H9 (cell line): ENCODE measurements at regions not wholly inside any gene's neighbourhood (a gene's known extent, or its start where the extent isn't known, plus 50 kb on each side); places are given as distances from the start of the nearest gene placed in this dataset.

Source experiments
- DNase-seq: peaks from one replicate; pipeline ENCODE4 v3.0.0-alpha.2; 2017
- H2AFZ ChIP-seq: one replicate; pipeline ENCODE4 v1.6.1; 2013; ENCODE audit warnings: mild to moderate bottlenecking, low read length, control low read depth, moderate library complexity
- H2AK5ac ChIP-seq: 2 replicates; pipeline ENCODE4 v1.6.1; 2013; ENCODE audit warnings: low read length, control low read depth, mixed read lengths; ENCODE audit not compliant: insufficient read length
- H2BK120ac ChIP-seq: one replicate; pipeline ENCODE4 v1.6.1; 2013; ENCODE audit warnings: low read depth, mild to moderate bottlenecking, low read length, control low read depth, inconsistent platforms; ENCODE audit not compliant: poor library complexity, severe bottlenecking
- H2BK12ac ChIP-seq: 2 replicates; pipeline ENCODE4 v1.6.1; 2013; ENCODE audit warnings: low read length, control low read depth, mixed read lengths, low read depth; ENCODE audit not compliant: insufficient read length
- H2BK15ac ChIP-seq: 2 replicates; pipeline ENCODE4 v1.6.1; 2013; ENCODE audit warnings: low read depth, low read length, control low read depth
- H2BK20ac ChIP-seq: one replicate; pipeline ENCODE4 v1.6.1; 2013; ENCODE audit warnings: low read depth, mild to moderate bottlenecking, low read length, control low read depth, inconsistent platforms; ENCODE audit not compliant: poor library complexity, severe bottlenecking
- H2BK5ac ChIP-seq: 2 replicates; pipeline ENCODE4 v1.6.1; 2013; ENCODE audit warnings: low read length, control low read depth, mixed read lengths; ENCODE audit not compliant: insufficient read length
- H3K14ac ChIP-seq: 2 replicates; pipeline ENCODE4 v1.6.1; 2013; ENCODE audit warnings: low read length, control low read depth; ENCODE audit not compliant: insufficient read depth
- H3K18ac ChIP-seq: 2 replicates; pipeline ENCODE4 v1.6.1; 2013; ENCODE audit warnings: low read depth, mild to moderate bottlenecking, mixed read lengths, low read length, control low read depth; ENCODE audit not compliant: insufficient read length
- H3K23ac ChIP-seq: 2 replicates; pipeline ENCODE4 v1.6.1; 2013; ENCODE audit warnings: low read length, control low read depth, mixed read lengths, low read depth; ENCODE audit not compliant: insufficient read length
- H3K23me2 ChIP-seq: 2 replicates; pipeline ENCODE4 v1.6.1; 2013; ENCODE audit warnings: low read depth, mild to moderate bottlenecking, mixed read lengths, low read length, control low read depth; ENCODE audit not compliant: insufficient read length, poor library complexity, severe bottlenecking
- H3K27ac ChIP-seq: 2 replicates; pipeline ENCODE4 v1.5.1; 2013; ENCODE audit warnings: low read length, control low read depth, mixed read lengths, low read depth; ENCODE audit not compliant: insufficient read length
- H3K27me3 ChIP-seq: 2 replicates; pipeline ENCODE4 v1.6.1; 2013; ENCODE audit warnings: low read length, control low read depth, inconsistent platforms; ENCODE audit not compliant: insufficient read depth
- H3K4ac ChIP-seq: 2 replicates; pipeline ENCODE4 v1.6.1; 2013; ENCODE audit warnings: low read depth, mild to moderate bottlenecking, control low read depth, inconsistent platforms, low read length, moderate library complexity
- H3K4me1 ChIP-seq: 2 replicates; pipeline ENCODE4 v1.6.1; 2013; ENCODE audit warnings: low read length, control low read depth, inconsistent platforms; ENCODE audit not compliant: insufficient read depth
- H3K4me2 ChIP-seq: 2 replicates; pipeline ENCODE4 v1.6.1; 2013; ENCODE audit warnings: low read length, control low read depth, mixed read lengths; ENCODE audit not compliant: insufficient read length, insufficient read depth
- H3K56ac ChIP-seq: 2 replicates; pipeline ENCODE4 v1.6.1; 2013; ENCODE audit warnings: low read depth, mild to moderate bottlenecking, mixed read lengths, low read length, control low read depth; ENCODE audit not compliant: insufficient read length
- H3K79me1 ChIP-seq: 2 replicates; pipeline ENCODE4 v1.6.1; 2013; ENCODE audit warnings: low read depth, mild to moderate bottlenecking, moderate library complexity, low read length, control low read depth, inconsistent platforms; ENCODE audit not compliant: insufficient read depth, poor library complexity, severe bottlenecking
- H3K79me2 ChIP-seq: 2 replicates; pipeline ENCODE4 v1.6.1; 2013; ENCODE audit warnings: low read length, control low read depth, inconsistent platforms; ENCODE audit not compliant: insufficient read depth
- H3K9ac ChIP-seq: 2 replicates; pipeline ENCODE4 v1.6.1; 2013; ENCODE audit warnings: low read length, control low read depth, mixed read lengths; ENCODE audit not compliant: insufficient read length; ENCODE audit errors: extremely low read depth
- H3K9me3 ChIP-seq: one replicate; pipeline ENCODE4 v1.6.1; 2013; ENCODE audit warnings: low read depth, low read length, inconsistent platforms; ENCODE audit not compliant: control insufficient read depth
- H3T11ph ChIP-seq: one replicate; pipeline ENCODE4 v1.6.1; 2013; ENCODE audit warnings: mild to moderate bottlenecking, low read length, control low read depth, inconsistent platforms
- H4K20me1 ChIP-seq: one replicate; pipeline ENCODE4 v1.6.1; 2013; ENCODE audit not compliant: control insufficient read depth, insufficient read length, insufficient read depth
- H4K5ac ChIP-seq: 2 replicates; pipeline ENCODE4 v1.6.1; 2013; ENCODE audit warnings: low read depth, mild to moderate bottlenecking, mixed read lengths, low read length, control low read depth; ENCODE audit not compliant: insufficient read length
- H4K8ac ChIP-seq: replicated peaks from 2 replicates; pipeline ENCODE4 v1.6.1; 2013; ENCODE audit warnings: low read length, control low read depth, mixed read lengths, low read depth; ENCODE audit not compliant: insufficient read length
- H4K91ac ChIP-seq: 2 replicates; pipeline ENCODE4 v1.6.1; 2013; ENCODE audit warnings: low read depth, mild to moderate bottlenecking, moderate library complexity, mixed read lengths, low read length, control low read depth; ENCODE audit not compliant: insufficient read length
- H3K27ac Mint-ChIP-seq, 3 experiments: 2 replicates in 2 of 3; 3 replicates in 1 of 3; pipeline ENCODE4 v1.8.0; 2020 to 2021; ENCODE audit warnings: mixed read lengths in 3 of 3, mild to moderate bottlenecking in 1 of 3, moderate library complexity in 1 of 3
- H3K27me3 Mint-ChIP-seq: 2 replicates; pipeline ENCODE4 v1.8.0; 2021; ENCODE audit warnings: low read depth, mild to moderate bottlenecking, moderate library complexity, mixed read lengths
- H3K36me3 Mint-ChIP-seq, 3 experiments: 2 replicates in 2 of 3; 3 replicates in 1 of 3; pipeline ENCODE4 v1.8.0; 2020 to 2021; ENCODE audit warnings: low read depth in 3 of 3, mixed read lengths in 3 of 3; ENCODE audit not compliant: insufficient read depth in 1 of 3
- H3K4me1 Mint-ChIP-seq, 2 experiments: 2 replicates each; pipeline ENCODE4 v1.8.0; 2020; ENCODE audit warnings: mixed read lengths in 2 of 2
- H3K4me3 Mint-ChIP-seq, 2 experiments: 2 replicates in 1 of 2; 3 replicates in 1 of 2; pipeline ENCODE4 v1.8.0; 2020 to 2021; ENCODE audit warnings: mild to moderate bottlenecking in 2 of 2, mixed read lengths in 2 of 2, moderate library complexity in 1 of 2
- H3K9me3 Mint-ChIP-seq, 2 experiments: 2 replicates in 1 of 2; 3 replicates in 1 of 2; pipeline ENCODE4 v1.8.0; 2020; ENCODE audit warnings: mild to moderate bottlenecking in 2 of 2, mixed read lengths in 2 of 2, moderate library complexity in 1 of 2
- WGBS: extraction: QIAGEN DNeasy Blood & Tissue Kit; methylation state at CpG from one replicate; pipeline ENCODE4 v1.1.7; 2013; ENCODE audit warnings: missing lambda C conversion rate, low lambda C conversion rate, mixed read lengths; ENCODE audit not compliant: insufficient read length; ENCODE audit errors: extremely low coverage; 5-methylcytosine and 5-hydroxymethylcytosine counted together
- TF ChIP-seq, protein P1 (sequence below): fragments of 200-600 bp; sonication (generic); conservative IDR thresholded peaks from 3 replicates; pipeline ENCODE4 v1.8.0; 2021; ENCODE audit warnings: antibody characterized with exemption, mild to moderate bottlenecking

DNA sequence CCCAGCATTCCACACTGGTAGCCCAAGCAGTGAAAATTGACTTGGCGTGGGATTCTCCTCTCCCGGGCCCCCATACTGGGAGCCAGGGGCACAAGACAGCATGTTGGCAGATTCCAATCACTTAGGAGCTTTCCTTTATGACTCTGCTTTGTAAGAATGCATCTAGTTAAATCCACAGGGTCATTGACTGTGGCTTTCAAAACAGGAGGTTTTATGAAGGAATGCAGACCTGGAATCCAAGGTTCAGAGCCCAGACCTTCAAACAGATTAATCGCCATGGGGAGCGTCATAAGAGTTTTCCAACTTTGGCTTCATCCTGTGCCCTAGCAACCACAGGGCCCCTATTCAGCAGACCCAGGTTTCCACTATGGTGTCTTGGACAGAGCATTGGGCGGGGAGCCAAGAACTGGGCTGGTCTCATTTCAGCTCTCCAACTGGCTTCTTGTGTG lies 76.4 kb upstream of the RMST start:
- Histone ChIP-seq H3K14ac (no peak overlapping the region), H3K23me2 (no peaks in the 10 kb centered on the region), H3K4me1 (no peaks in the 10 kb centered on the region), H3K79me1 (no peaks in the 10 kb centered on the region), H2AK5ac (no peak overlapping the region), H3K27me3 (no peaks in the 10 kb centered on the region), H3T11ph (no peak overlapping the region), H2BK15ac (no peak overlapping the region), H2BK120ac (no peak overlapping the region), H3K9me3 (no peaks in the 10 kb centered on the region), H3K18ac (no peak overlapping the region), H2AFZ (no peak overlapping the region), H3K9ac (no peak overlapping the region), H3K4me2 (no peak overlapping the region), H3K79me2 (no peaks in the 10 kb centered on the region), H4K20me1 (no peaks in the 10 kb centered on the region), H4K5ac (no peak overlapping the region), H3K4ac (no peak overlapping the region), H4K8ac (no peak overlapping the region), H3K23ac (no peak overlapping the region), H2BK12ac (no peak overlapping the region), H3K27ac (no peak overlapping the region), H2BK20ac (no peak overlapping the region), H4K91ac (no peak overlapping the region), H3K56ac (no peak overlapping the region), H2BK5ac (no peak overlapping the region)
- Mint-ChIP-seq H3K9me3 (peaks cover 3 to 5% of the 10 kb centered on the region in 2 experiments; a peak in 3 of 5 replicates), H3K36me3 (peaks cover 0 to 7% (median 0%) of the 10 kb centered on the region in 3 experiments; a peak in 1 of 7 replicates), H3K4me3 (no peak overlapping the region), H3K27me3 (no peaks in the 10 kb centered on the region), H3K27ac (no peak overlapping the region), H3K4me1 (peaks cover 3 to 5% of the 10 kb centered on the region in 2 experiments; a peak in 3 of 4 replicates)
- DNase-seq = no peak
- TF ChIP-seq, protein P1, sequence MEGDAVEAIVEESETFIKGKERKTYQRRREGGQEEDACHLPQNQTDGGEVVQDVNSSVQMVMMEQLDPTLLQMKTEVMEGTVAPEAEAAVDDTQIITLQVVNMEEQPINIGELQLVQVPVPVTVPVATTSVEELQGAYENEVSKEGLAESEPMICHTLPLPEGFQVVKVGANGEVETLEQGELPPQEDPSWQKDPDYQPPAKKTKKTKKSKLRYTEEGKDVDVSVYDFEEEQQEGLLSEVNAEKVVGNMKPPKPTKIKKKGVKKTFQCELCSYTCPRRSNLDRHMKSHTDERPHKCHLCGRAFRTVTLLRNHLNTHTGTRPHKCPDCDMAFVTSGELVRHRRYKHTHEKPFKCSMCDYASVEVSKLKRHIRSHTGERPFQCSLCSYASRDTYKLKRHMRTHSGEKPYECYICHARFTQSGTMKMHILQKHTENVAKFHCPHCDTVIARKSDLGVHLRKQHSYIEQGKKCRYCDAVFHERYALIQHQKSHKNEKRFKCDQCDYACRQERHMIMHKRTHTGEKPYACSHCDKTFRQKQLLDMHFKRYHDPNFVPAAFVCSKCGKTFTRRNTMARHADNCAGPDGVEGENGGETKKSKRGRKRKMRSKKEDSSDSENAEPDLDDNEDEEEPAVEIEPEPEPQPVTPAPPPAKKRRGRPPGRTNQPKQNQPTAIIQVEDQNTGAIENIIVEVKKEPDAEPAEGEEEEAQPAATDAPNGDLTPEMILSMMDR = no peak
- no CpG with 5 or more reads among the region's 5 CpGs for WGBS
